NCI-H2029 treated with DMSO at 0.1 percent for 48 hours (cell line): ENCODE measurements at regions not wholly inside any gene's neighbourhood (a gene's known extent, or its start where the extent isn't known, plus 50 kb on each side); places are given as distances from the start of the nearest gene placed in this dataset.
"Not testable (repeated sequence)": the region's sequence is repeated elsewhere in the genome, so short reads cannot be mapped to it uniquely, and the experiment has no call there.

Source experiments
- DNase-seq: peaks from one replicate; lab custom pipeline; 2025; lab: John Stamatoyannopoulos, UW

DNA sequence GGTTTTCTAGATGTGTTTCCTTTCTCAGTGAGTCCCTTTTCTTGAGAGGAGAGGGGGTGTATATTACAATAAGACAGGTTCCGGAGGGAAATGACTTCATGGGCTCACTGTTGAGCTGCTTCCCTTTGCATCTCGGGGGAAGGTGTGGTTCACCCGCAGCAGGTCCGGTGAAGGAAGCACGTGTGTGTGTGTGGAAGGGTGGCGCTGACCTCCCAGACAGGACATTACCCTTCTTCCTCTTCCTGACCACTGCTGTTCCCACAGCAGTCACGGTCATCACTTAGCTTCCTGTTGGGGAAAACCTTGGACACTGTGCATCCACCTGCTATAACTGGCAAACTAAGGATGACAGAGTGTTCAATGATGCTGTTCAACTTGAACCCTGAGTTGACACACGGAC lies 83.6 kb downstream of the PLEKHG1 start:
- no peak for DNase-seq

DNA sequence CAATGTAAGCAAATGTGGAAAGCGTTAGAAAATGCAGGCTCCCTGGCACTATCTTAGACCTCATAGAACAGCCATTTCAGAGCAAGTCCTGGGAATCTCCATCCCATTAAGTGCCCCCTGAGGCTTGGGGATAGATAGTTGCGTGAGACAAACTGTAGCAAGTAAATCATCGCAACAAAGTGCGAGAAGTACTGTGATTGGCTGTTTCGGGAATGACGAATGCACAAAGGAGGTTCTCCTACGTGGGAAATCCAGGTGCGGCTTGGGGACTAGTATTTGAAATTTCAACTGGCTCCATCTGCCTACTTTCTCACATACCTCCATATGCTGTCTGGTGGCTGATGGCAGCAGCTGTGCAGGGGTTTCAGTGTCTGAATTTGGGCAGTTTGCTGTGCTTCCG lies 84.5 kb downstream of the PLEKHG1 start:
- no peak for DNase-seq

DNA sequence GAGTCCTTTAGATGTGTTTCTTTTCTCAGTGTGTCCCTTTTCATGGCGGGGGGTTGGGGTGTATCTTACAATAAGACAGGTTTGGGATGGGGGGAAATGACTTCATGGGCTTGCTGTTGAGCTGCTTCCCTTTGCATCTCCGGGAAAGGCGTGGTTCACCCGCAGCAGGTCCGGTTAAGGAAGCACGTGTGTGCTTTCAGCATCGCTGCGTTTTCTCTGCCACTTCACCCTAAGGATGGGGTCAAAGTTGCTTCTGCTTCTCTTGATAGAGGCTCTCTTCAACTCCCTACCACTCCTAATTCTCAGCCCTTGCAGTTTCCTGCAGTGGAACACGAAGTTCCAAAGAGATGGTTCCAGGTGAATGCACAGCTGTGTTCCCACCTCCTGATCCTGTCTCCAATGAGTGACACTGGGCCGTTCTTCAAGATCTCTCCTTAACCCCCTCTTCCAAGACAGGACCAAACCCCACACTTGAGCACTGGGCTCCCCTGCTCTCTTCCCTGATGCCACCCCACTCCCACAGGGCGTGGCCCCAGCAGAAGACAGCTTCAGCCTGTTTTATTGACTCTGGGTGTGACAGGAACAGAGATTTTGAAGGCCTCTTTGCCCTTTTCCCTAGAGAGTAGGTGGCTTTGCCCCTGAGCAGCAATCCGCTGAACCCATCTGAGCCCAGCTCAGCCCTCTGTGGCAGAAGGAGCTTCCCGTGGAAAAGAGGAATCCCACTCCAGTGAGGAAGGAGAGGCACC lies 85.2 kb downstream of the PLEKHG1 start:
- no peak for DNase-seq

DNA sequence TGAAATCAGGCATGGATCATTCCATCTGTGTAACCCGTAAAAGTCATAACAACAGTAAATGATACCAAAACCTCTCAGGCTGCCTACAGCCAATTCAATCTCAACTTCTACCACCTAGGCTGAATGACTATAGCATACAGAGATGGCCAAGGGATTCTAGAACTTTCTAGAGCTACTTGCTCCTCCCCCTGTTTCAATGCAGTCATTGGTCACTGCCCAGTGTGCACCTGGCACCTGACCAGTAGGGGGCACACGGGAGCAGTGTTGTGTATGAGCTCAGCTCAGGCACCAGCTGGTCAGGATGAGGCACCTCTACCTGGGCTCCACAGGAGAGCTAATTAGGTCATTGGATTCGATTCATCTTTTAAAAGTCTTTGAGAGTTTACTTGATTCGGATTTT lies 86.2 kb downstream of the PLEKHG1 start:
- no peak for DNase-seq

DNA sequence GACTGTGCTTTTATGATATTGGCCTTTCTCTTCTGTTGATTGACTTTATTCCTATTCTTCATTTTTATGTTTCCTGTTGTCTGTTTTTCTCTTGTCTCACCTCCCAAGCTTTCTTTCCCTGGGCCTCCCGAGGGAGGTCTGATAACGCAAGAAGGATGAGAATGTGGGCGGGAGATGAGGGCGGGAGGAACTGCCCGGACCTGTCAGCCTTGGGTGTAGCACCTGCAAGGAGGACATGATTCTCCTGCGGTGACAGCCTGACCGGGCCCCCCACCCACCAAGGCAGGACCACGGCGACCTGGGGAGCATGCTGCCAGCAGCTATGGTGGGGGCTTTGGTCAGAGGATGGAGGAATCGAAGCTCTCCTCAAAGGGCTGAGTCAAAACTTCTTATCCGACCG lies 86.9 kb downstream of the PLEKHG1 start:
- no peak for DNase-seq

DNA sequence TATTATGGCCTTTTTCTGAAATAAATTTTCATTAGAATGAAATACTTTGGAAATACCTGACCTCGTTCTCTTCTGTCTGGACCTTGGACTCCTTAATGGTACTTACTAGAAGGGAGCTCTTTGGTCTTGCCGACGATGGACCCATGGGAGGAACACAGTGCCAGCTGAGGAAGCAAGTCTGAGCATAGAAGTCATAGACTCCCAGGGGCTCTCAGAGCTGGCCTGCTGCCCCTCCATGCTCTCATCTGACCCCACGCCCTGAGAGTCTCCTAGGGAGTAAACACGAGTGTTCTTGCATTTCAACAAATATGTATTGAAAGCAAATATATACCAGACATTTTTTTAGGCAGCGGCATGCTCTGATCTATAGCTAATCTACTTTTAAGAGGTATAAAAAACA lies 87.8 kb downstream of the PLEKHG1 start:
- no peak for DNase-seq

DNA sequence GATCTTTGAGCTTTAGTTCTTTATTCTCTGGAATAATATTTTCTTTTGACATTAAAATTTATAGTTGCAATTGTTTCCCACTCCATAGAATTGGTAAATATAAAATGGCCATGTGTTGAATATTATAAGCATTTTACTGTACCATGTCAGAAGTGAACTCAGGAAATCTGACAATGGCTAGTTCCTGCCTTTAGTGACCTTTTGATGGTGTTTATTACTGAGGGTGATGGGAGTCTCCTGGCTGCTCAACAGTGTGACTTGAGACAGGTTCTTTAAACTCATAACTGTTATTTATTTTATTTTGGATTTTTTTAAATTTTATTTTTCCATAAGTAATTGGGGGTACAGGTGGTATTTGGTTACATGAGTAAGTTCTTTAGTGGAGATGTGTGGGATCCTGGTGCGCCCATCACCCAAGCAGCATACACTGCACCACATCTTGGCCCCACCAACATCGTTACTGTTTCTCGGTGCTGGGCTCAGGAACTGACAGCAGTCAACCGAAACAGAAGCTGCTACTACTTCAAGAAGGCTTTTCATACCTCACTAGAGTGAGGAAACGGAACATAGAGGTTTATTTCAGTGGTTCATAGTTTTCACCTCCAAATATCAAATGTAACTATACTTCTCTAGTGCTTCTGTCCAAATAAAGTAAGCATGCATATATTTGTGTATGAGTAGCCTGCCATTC lies 90.4 kb downstream of the PLEKHG1 start:
- no peak for DNase-seq

DNA sequence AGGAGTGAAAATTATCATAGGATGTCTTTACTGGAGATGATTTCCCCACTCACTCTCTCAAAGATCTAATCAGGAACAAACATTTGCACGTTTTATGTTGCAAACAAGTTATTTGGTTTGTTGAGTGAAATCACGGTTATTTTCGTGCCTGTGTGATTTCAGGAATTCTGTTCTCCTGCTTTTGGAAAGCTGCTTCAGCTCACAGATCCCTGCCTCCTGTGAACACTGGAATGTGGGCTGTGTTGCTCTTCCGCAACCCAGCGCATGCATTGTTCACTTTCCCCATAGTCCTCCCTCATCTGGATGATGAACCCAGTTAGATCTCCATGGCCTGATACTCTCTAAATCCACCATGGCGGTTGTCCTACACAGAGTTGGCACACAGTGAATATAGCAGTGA lies 91.0 kb downstream of the PLEKHG1 start:
- no peak for DNase-seq

DNA sequence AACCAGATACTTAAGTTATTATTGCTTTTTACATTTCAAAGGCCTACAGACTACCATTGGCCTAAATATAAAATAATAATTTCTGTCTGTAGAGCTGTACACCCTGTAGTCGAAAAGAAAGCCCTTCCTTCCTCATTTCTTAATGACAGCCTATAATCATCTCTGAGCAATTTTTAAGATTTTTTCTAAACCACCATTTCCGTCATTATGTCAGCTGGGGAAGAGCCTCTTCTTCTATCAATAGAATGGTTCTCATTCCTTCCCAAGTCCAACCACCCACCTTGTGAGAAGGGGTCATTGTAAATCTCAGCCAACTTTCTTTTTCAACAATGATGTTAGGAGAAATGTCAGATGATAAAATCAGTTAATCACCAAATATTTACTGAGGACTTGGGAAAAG lies 91.8 kb downstream of the PLEKHG1 start:
- DNase-seq: no peak

DNA sequence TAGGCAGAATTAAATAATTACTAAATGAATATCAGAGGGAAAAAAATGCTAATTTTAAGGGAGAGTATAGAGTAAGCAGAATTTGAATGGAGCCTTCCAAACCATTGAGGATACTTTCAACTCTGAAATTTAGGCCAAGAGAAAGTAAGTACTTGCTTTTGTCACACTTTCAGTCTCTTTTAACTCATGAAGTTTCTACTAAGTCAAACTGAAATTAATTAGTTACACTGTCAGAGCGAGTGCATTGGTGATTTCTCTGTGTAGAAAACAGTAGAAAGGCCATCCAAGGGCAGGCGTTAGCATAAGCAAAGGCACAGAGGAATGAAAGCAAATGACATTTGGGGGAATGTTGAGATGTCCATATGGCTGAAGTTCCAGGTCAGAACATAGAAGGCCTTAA lies 92.9 kb downstream of the PLEKHG1 start:
- DNase-seq: no peak

DNA sequence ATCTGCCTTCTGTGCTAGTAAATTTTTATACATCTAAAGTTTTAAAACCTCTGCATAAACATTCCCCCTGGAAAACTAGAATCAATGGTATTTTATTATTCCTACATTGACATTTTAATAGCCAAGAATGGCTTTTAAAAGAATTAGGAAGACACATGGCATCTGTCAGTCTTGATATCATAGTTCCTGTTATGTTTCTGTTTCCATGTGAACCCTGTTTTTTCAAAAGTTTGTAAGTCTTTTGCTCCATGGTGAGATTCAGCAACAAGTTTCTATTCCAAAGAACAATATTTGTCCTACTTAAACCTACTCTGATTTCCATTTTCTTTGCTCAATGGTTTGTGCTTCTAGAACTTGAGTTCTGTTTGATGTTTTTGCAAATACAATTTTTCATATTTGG lies 95.2 kb downstream of the PLEKHG1 start:
- no peak for DNase-seq

DNA sequence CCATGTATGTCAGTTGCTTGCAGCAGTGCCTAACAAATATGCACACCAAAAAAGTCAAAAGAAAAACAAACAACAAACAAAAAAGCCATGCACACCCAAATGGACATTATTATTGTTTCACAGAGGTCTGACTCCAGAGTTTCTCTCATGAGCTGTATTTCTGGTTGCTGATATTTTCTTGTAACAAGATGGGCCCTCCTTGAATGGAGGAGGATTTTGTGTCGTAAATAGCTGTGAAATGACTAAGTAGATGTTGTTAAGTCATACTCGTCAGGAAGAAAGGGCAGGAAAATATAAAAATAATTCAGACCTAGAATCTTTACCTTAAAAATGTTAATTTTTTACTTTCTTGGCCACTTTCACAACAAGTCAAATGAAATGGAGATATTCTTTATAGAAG lies 96.0 kb downstream of the PLEKHG1 start:
- DNase-seq: no peak

DNA sequence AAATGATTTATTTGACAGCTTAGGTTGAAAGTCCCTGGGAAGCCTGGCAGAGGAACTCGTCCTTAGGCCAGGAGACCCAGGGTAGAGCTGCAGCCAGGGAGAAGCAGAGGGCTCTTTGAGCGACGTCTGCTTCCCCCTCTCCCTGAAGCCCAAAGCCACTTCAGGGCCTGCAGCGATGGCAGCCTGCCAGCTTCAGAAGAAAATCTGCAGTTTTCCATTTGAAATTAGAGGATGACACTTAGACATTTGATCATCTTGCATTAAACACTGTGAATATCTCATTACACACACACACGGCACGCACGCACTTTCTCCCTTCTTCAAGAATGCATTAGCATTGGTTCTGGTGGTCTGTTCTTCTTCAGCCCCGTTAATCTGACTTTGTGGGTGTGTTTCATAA lies 96.5 kb downstream of the PLEKHG1 start:
- DNase-seq: no peak

DNA sequence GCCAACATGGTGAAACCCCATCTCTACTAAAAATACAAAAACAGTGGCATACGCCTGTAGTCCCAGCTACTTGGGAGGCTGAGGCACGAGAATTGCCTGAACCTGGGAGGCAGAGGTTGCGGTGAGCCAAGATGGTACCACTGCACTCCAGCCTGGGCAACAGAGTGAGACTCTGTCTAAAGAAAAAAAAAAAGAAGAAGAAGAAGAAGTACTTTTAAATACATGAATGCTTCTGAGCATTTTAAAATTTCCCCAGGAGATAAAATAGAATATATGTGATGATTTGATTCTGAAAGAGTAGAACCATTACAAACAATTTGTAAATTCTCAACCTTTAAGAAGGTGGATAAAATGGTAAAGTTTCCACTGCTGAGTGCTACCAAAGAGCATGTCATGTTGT lies 97.2 kb downstream of the PLEKHG1 start:
- DNase-seq: not testable (repeated sequence)

DNA sequence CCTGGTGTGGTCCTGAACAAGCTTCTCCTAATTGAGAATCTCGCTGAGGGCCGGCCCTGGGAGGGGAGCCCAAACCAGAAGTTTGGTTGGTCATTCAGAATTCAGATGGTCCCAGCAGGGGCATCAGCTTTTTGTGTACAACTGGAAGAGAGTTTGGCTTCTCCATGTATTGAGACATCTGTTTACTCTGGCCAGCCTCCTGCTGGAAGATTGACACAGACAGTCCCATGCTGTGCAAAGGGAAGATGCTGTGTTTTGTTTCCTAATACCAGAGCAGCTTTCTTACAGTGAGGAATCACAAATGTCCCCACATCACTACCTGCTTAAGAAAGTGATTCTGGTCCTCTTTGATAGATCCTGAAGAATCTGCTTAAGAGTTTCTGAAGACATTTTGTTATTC lies 97.8 kb downstream of the PLEKHG1 start:
- no peak for DNase-seq

DNA sequence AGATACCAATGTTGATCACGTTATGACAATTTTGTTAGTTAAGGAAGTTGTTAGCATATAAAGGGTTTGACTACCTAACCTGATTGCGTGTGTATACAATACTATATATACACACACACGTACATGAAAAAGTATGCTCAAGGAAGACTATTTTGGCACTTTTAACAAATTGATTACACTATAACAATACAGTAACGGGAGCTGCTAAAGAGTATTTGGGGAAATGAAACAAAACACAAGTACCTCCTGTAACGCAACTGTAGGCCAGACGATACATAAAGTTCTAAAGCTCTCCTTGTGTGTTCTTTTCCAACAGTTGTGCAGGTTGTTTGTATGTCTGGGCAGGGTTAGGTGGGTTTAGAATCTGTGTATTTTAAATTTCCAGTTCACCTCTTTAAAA lies 98.7 kb downstream of the PLEKHG1 start:
- no peak for DNase-seq

DNA sequence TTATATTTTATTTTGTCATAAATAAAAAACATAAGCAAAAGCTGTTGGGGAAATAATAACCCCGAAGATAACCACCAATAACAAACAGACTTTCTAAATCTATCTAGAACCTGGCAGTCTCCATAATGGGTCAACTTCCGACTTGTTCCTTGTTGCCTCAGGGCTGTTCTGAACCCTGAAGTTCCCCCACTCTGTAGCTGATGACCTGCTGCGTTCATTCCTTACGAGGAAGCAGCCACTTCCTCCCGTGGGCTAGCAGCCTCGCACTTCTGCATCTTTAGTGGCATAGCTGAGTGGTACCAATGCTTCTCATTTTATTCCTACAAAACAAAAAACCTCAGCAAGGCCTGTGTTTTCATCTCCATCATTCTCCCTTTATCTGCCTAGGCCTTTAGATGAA lies 103.0 kb downstream of the PLEKHG1 start:
- DNase-seq: no peak

DNA sequence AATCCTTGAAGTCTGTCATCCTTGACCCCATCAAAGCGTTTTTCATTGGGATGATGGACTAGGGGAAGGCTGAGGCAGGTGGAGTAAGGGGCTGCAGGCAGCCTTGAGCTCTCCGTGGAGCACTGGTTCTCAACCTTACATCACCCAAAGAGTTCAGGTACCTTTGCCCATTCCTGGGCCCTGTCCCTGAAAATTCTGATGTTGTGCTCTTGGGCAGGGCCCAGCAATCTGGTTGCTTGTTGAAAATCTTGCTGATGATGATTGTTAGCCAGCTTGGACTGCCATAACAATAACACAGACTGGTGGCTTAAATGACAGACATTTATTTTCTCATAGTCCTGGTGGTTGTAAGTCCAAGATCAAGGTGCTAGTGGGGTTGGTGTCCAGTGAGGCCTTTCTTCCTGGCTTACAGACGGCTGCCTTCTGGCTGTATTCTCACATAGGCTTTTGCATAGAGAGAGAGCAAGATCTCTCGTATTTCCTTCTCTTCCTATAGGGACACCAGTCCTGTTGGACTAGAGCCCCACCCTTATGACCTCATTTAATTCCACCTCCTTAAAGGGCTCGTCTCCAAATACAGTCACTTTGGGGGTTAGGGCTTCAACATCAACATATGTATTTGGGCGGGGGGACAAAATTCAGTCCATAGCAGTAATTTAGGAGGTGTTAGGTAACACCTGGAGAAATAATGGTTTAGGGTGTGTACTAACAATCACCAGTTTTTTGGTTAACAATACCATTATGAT lies 104.9 kb downstream of the PLEKHG1 start:
- DNase-seq: no peak

DNA sequence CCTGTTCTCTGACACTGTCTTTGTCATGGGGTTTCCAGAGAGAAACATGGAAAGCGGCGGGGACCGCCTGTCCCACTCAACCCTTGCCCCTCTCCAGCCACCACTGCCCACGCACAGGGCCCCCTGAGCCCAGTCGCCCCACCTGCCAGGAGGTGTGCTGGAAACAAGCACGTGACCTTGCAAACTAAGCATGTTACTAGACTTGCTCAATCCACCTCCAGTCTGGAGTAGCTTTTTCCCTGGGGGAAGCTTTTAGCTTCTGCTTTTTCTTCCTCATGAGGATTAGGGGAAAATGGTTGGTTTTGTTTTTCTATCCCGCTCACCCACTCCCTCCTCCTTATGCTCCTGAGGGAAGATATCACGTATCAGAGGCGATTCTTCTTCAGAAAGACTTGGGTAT lies 105.7 kb downstream of the PLEKHG1 start:
- no peak for DNase-seq

DNA sequence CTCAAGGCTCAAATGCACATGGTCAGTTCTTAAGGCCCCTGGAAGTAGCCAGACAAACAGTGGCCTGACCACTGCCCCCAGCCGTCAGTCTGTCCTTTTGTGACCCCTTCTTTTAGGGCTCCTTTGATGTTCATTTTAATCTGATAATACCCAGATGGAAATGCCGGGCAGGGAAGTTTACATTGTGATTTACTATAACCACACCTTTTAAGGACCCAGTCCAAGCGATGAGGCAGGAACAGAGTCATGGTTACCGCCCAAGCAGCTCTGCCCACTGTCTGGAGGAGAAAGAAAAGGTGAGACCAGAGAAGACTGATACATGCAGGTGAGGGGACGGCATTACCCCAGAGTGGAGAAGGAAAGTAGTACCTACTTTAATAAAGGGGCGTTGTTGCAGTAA lies 110.6 kb downstream of the PLEKHG1 start:
- DNase-seq: no peak

DNA sequence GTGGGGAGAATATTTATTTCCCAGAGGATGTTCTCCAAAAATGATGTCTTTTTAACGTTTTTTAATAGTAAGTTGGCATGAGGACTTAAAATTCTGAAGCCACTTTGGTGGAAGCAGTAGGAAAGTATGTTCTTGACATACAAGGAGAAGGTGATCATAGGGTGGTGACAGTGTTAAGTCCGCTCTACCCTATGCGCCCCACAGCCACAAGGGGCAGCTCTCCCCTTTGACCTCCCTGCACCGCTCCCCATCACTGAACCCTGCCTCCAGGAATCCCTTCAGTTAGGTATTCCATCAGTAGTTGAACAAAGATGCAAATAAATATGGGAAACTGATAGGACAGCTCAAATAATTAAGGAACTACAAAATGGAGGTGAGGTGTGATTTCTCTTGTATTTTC lies 111.4 kb downstream of the PLEKHG1 start:
- no peak for DNase-seq

DNA sequence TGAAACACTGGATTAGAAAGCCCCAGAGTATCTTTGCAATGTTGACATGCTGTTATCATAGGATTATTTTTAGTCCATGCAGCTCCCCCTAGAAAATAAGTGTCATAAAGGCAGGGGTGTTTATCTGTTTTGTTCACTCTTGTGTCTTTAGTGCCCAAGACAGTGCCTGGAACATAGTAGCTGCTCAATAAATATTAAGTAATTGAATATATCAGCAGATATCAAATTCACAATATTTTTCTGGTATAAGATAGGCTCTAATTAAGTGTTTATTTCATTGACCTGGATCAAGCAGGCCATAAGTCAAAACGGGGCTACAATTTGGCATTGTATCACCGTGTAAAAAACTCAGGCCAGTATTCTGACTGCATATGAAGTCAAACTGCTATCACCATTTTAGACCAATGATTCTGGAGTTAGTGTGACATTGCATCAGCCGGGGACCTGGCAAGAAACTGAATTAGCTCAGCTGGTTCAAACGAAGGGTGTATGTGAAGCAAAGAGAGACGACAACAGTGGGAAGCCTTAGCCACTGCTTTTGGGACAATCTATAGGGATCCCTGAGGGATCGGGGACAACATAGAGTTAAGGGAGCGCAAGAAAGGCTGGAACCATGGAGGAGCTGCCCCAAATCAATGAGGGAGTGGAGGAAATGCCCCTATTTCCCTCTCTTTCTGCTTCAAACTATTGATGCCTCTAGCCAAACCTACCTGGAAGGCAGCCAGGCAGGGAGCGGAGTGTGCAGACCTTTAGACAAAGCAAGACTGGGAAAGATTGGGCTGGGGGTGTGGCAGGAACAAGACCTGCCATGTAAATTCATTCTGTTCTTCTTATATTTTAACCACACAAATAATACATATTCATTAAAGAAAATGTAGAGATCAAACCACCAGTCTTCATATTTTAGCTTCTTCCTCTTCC lies 112.2 kb downstream of the PLEKHG1 start:
- DNase-seq: no peak
